K562 (cell line): ENCODE measurements at regions not wholly inside any gene's neighbourhood (a gene's known extent, or its start where the extent isn't known, plus 50 kb on each side); places are given as distances from the start of the nearest gene placed in this dataset.

ENCODE experiments used
- ATAC-seq: fragments of 200-7000 bp; cut with Tn5 transposase; 3 replicates; pipeline ENCODE4 v1.9.1; 2020; ENCODE audit warnings: moderate library complexity
- BruUV-seq: library from RNA; stranded (reverse); fragments of 400-500 nt; replicated peaks from 2 replicates; lab custom pipeline; 2021; lab: Mats Ljungman, UMichigan
- CTCF ChIA-PET: fragments of 300-600 bp; formaldehyde crosslinking; extraction: SDS; loops from one replicate; lab custom pipeline; 2021; ENCODE audit warnings: low intra/inter-chr PET ratio; lab: Yijun Ruan, JAX
- POLR2A ChIA-PET: fragments of 300-600, 350-650 bp; sonication (Branson Sonifier 250); formaldehyde crosslinking; extraction: SDS; loops from one replicate; lab custom pipeline; 2021; ENCODE audit warnings: antibody characterized with exemption, inconsistent platforms; lab: Yijun Ruan, JAX
- DNase-seq, 4 experiments: peaks; one replicate each; pipeline versions ENCODE4 v3.0.0 to v3.0.0-alpha.2; 2011 to 2018; ENCODE audit warnings: low spot score in 3 of 4, mixed read lengths in 3 of 4; ENCODE audit errors: extremely low read depth in 1 of 4
- FAIRE-seq: peaks from 2 replicates; lab custom pipeline; 2011; peaks lifted over from hg19 to GRCh38; lab: Jason Lieb, UNC
- H2AFZ ChIP-seq: 2 replicates; pipeline ENCODE4 v1.6.0; 2011; ENCODE audit warnings: low read depth, low read length, control low read depth, inconsistent platforms
- H3K27ac ChIP-seq: fragments of 200-600 bp; 3 replicates; pipeline ENCODE4 v1.8.0; 2011; ENCODE audit warnings: low read depth, mild to moderate bottlenecking, control low read depth, inconsistent platforms, low read length, moderate library complexity, mixed read lengths; ENCODE audit errors: extremely low read depth
- H3K27me3 ChIP-seq, 2 experiments: fragments of 300-600 bp in 1 of 2; 2 replicates in 1 of 2; 3 replicates in 1 of 2; pipeline versions ENCODE4 v1.6.0 to v1.8.0; 2011; ENCODE audit warnings: inconsistent platforms in 2 of 2, low read length in 2 of 2, mild to moderate bottlenecking in 1 of 2, mixed read lengths in 1 of 2, moderate library complexity in 1 of 2; ENCODE audit not compliant: control insufficient read depth in 2 of 2, insufficient read depth in 2 of 2
- H3K36me3 ChIP-seq: fragments of 300-600 bp; 3 replicates; pipeline ENCODE4 v1.8.0; 2011; ENCODE audit warnings: mild to moderate bottlenecking, low read length, inconsistent platforms; ENCODE audit not compliant: control insufficient read depth, insufficient read depth
- H3K4me1 ChIP-seq, 2 experiments: fragments of 200-600 bp in 1 of 2; replicated peaks in 1 of 2; 2 replicates in 1 of 2; 3 replicates in 1 of 2; pipeline versions ENCODE4 v1.5.1 to v1.8.0; 2011; ENCODE audit warnings: inconsistent platforms in 2 of 2, low read length in 2 of 2, mild to moderate bottlenecking in 1 of 2, mixed read lengths in 1 of 2, moderate library complexity in 1 of 2; ENCODE audit not compliant: control insufficient read depth in 2 of 2, insufficient read depth in 2 of 2
- H3K4me2 ChIP-seq: 2 replicates; pipeline ENCODE4 v1.6.1; 2011; ENCODE audit warnings: low read length, control low read depth, inconsistent platforms, mixed read lengths; ENCODE audit not compliant: insufficient read depth
- H3K4me3 ChIP-seq: fragments of 200-600 bp; sonication (generic), shearing (Covaris generic); 2 replicates; pipeline ENCODE4 v1.5.1; 2016; ENCODE audit warnings: control low read depth, inconsistent platforms
- H3K79me2 ChIP-seq: fragments of 200-600 bp; 3 replicates; pipeline ENCODE4 v1.8.0; 2011; ENCODE audit warnings: low read length, inconsistent platforms; ENCODE audit not compliant: control insufficient read depth, insufficient read depth
- H3K9ac ChIP-seq, 2 experiments: 2 replicates each; pipeline versions ENCODE4 v1.6.0 to v1.6.1; 2011; ENCODE audit warnings: low read depth in 2 of 2, low read length in 2 of 2, control low read depth in 1 of 2, inconsistent platforms in 1 of 2, mild to moderate bottlenecking in 1 of 2, mixed read lengths in 1 of 2; ENCODE audit not compliant: insufficient read depth in 1 of 2
- H3K9me1 ChIP-seq: one replicate; pipeline ENCODE4 v1.6.0; 2011; ENCODE audit warnings: inconsistent platforms, mild to moderate bottlenecking, low read length, moderate library complexity; ENCODE audit not compliant: control insufficient read depth, insufficient read depth
- H3K9me3 ChIP-seq: replicated peaks from 2 replicates; pipeline ENCODE4 v1.5.1; 2011; ENCODE audit warnings: low read depth, low read length, inconsistent platforms; ENCODE audit not compliant: control insufficient read depth, insufficient read depth
- H4K20me1 ChIP-seq: replicated peaks from 2 replicates; pipeline ENCODE4 v1.6.1; 2011; ENCODE audit warnings: low read length, inconsistent platforms, mixed read lengths; ENCODE audit not compliant: control insufficient read depth, insufficient read depth
- ATF6 ChIP-seq: sonication (generic); formaldehyde crosslinking; IDR thresholded peaks from 2 replicates; pipeline ENCODE4 v1.4.0; 2020; ENCODE audit warnings: mild to moderate bottlenecking, missing genetic modification reagents
- CHCHD3 ChIP-seq: fragments of 250-450 bp; sonication (Bioruptor Pico); IDR thresholded peaks from 2 replicates; pipeline ENCODE4 v2.1.2; 2022; ENCODE audit warnings: mild to moderate bottlenecking
- CREM ChIP-seq: IDR thresholded peaks from 2 replicates; pipeline ENCODE4 v1.6.1; 2014; ENCODE audit warnings: antibody characterized with exemption, low read depth
- FUS ChIP-seq: fragments of 200-400 bp; formaldehyde crosslinking; optimal IDR thresholded peaks from 2 replicates; pipeline ENCODE3; 2017; ENCODE audit warnings: low read depth, low read length
- HMBOX1 ChIP-seq: sonication (generic); IDR thresholded peaks from 2 replicates; pipeline ENCODE4 v1.6.1; 2016
- MCM5 ChIP-seq: fragments of 450-650 bp; IDR thresholded peaks from 2 replicates; pipeline ENCODE4 v1.6.1; 2016; ENCODE audit warnings: low read depth
- MEF2A ChIP-seq: IDR thresholded peaks from 2 replicates; pipeline ENCODE4 v1.6.1; 2011; ENCODE audit warnings: low read depth, mild to moderate bottlenecking, low read length, moderate library complexity; ENCODE audit not compliant: control insufficient read depth
- NR1H2 ChIP-seq: sonication (generic); formaldehyde crosslinking; IDR thresholded peaks from 2 replicates; pipeline ENCODE4 v1.4.0; 2020; ENCODE audit warnings: mild to moderate bottlenecking, missing genetic modification reagents
- RNF219 ChIP-seq: fragments of 250-450 bp; sonication (Bioruptor Pico); IDR thresholded peaks from 2 replicates; pipeline ENCODE4 v1.5.0; 2022; ENCODE audit warnings: mild to moderate bottlenecking
- TRIM28 ChIP-seq: fragments of 450-650 bp; IDR thresholded peaks from 2 replicates; pipeline ENCODE4 v1.6.1; 2017
- ZBTB43 ChIP-seq: sonication (generic); formaldehyde crosslinking; IDR thresholded peaks from 2 replicates; pipeline ENCODE4 v1.8.0; 2023; ENCODE audit warnings: mild to moderate bottlenecking, missing genetic modification reagents
- ZNF232 ChIP-seq: sonication (generic); formaldehyde crosslinking; IDR thresholded peaks from 2 replicates; pipeline ENCODE4 v1.8.0; 2022; ENCODE audit warnings: mild to moderate bottlenecking, missing genetic modification reagents
- ZNF511 ChIP-seq: sonication (generic); formaldehyde crosslinking; IDR thresholded peaks from 2 replicates; pipeline ENCODE4 v1.8.0; 2022; ENCODE audit warnings: mild to moderate bottlenecking, missing genetic modification reagents
- WGBS: fragments of 100-300 bp; shearing (Covaris generic); methylation state at CpG from one replicate; pipeline ENCODE4 v1.1.6; 2016; ENCODE audit warnings: low coverage, mixed read lengths; ENCODE audit not compliant: insufficient coverage; ENCODE audit errors: missing lambda C conversion rate; 5-methylcytosine and 5-hydroxymethylcytosine counted together
- in situ Hi-C: fragments of 300-500 bp; cut with MboI; formaldehyde crosslinking; loops from 4 replicates; pipeline ENCODE4 v1.15.0; 2018; ENCODE audit warnings: inconsistent platforms, mixed read lengths
- intact Hi-C: fragments of 100-400 bp; cut with micrococcal nuclease; formaldehyde crosslinking; loops from 2 replicates; pipeline ENCODE4 v1.14.2; 2022

- TF ChIP-seq HMBOX1 = no peak
- no peak for TF ChIP-seq CHCHD3 (CRISPR knock-in tag)
- TF ChIP-seq, all 486 proteins: peak for 0
These were observed 82.3 kb upstream of the CTDP1 start (continued) for GRCh38 chr18:79597176-79597830.

- Histone ChIP-seq H3K9me3 (no peaks in the 10 kb centered on the region), H3K4me1 (peaks cover 7 to 45% of the 10 kb centered on the region in 2 experiments; a peak in 4 of 5 replicates), H3K4me3 (no peak overlapping the region), H3K36me3 (no peaks in the 10 kb centered on the region), H3K27me3 (peaks cover 13 to 29% of the 10 kb centered on the region in 2 experiments), H2AFZ (no peak overlapping the region), H4K20me1 (no peaks in the 10 kb centered on the region), H3K27ac (no peak overlapping the region), H3K9me1 (no peaks in the 10 kb centered on the region), H3K9ac (no peak overlapping the region), H3K79me2 (no peaks in the 10 kb centered on the region), H3K4me2 (no peak overlapping the region)
- no TSS peak for BruUV-seq
- ChIA-PET POLR2A (interaction anchor here (0.7 to 1.1 kb wide), 2 partner anchors 13 to 1517 kb away, joined by 3 read pairs; no protein-coding TSS in a partner anchor), CTCF (no interaction called here)
- in situ Hi-C loops (no loop called here), intact Hi-C loops (no loop called here)
- ATAC-seq = no peak
- 38% methylated on average over 20 of the region's 38 CpGs for WGBS
- no peak for FAIRE-seq
- DNase-seq = no peak
- TF ChIP-seq ZNF511 (CRISPR knock-in tag) (no peak), ZNF232 (CRISPR knock-in tag) (no peak), FUS (no peak), CREM (no peak), NR1H2 (CRISPR knock-in tag) (no peak), RNF219 (no peak), MEF2A (no peak), TRIM28 (no peak), ATF6 (CRISPR knock-in tag) (no peak), MCM5 (no peak), ZBTB43 (no peak)
These were observed 81.6 kb upstream of the CTDP1 start for GRCh38 chr18:79597831-79598632.
